Aorta (tissue), 5 donors: ENCODE measurements at regions not wholly inside any gene's neighbourhood (a gene's known extent, or its start where the extent isn't known, plus 50 kb on each side); places are given as distances from the start of the nearest gene placed in this dataset.

Source experiments
- ATAC-seq: fragments of 200-7000 bp; cut with Tn5 transposase; one replicate; pipeline ENCODE4 v1.9.1; 2022; ENCODE audit warnings: moderate library complexity; ENCODE audit not compliant: low FRiP score
- DNase-seq, 2 donors: peaks; one replicate each; pipeline ENCODE4 v3.0.0-alpha.2; 2020
- H3K27ac ChIP-seq, 2 donors: one replicate each; pipeline ENCODE4 v1.5.1; 2013; ENCODE audit warnings: low read length in 2 of 2, mild to moderate bottlenecking in 2 of 2, moderate library complexity in 2 of 2, control low read depth in 1 of 2, inconsistent platforms in 1 of 2, low read depth in 1 of 2
- H3K27me3 ChIP-seq, 2 donors: one replicate each; pipeline ENCODE4 v1.6.1; 2013; ENCODE audit warnings: control low read depth in 1 of 2, low read length in 1 of 2, mild to moderate bottlenecking in 1 of 2, moderate library complexity in 1 of 2; ENCODE audit not compliant: insufficient read depth in 2 of 2, control insufficient read depth in 1 of 2
- H3K36me3 ChIP-seq, 2 donors: one replicate each; pipeline ENCODE4 v1.6.1; 2013; ENCODE audit warnings: control low read depth in 1 of 2, low read length in 1 of 2, mild to moderate bottlenecking in 1 of 2; ENCODE audit not compliant: insufficient read depth in 2 of 2, control insufficient read depth in 1 of 2
- H3K4me1 ChIP-seq, 2 donors: one replicate each; pipeline ENCODE4 v1.6.1; 2013; ENCODE audit warnings: low read length in 2 of 2, control low read depth in 1 of 2, mild to moderate bottlenecking in 1 of 2, moderate library complexity in 1 of 2; ENCODE audit not compliant: insufficient read depth in 2 of 2, control insufficient read depth in 1 of 2
- H3K4me3 ChIP-seq, 2 donors: one replicate each; pipeline ENCODE4 v1.5.1; 2013; ENCODE audit warnings: low read length in 2 of 2, control low read depth in 1 of 2, mild to moderate bottlenecking in 1 of 2
- H3K9me3 ChIP-seq: one replicate; pipeline ENCODE4 v1.6.1; 2013; ENCODE audit warnings: mild to moderate bottlenecking, low read length; ENCODE audit not compliant: control insufficient read depth
- WGBS, 2 donors: extraction: QIAGEN DNeasy Blood & Tissue Kit; methylation state at CpG; one replicate each; pipeline ENCODE4 v1.1.7; 2013; 5-methylcytosine and 5-hydroxymethylcytosine counted together
- intact Hi-C, 2 donors: fragments of 100-400 bp; cut with DNase I; formaldehyde crosslinking; loops; one replicate each; pipeline versions ENCODE4 v1.14.2 to v1.15.0; 2022
- donor health status: healthy with polysubstance abuse.
- donor health status: Bipolar disorder and iron deficiency.
- donor health status: DM: no; HTN: no; CAD: no.
- donor health status: DM: no; HTN: no; CAD: no.
- donor health status: DM: yes; HTN: yes; CAD: no.

- 88 to 92% methylated on average over 4 of the region's 4 CpGs for WGBS, 2 donors
- DNase-seq (no peak), ATAC-seq (no peak)
- no peaks in the 10 kb centered on the region for H3K27me3 ChIP-seq
- H3K9me3 ChIP-seq, result no peaks in the 10 kb centered on the region
- H3K27ac ChIP-seq, result no peak overlapping the region
- H3K4me1 ChIP-seq, result peaks cover 0 to 2% of the 10 kb centered on the region in 2 donors
- no peak overlapping the region for H3K4me3 ChIP-seq
- intact Hi-C loops, result loop anchor here in 1 of 2 donors (10.0 kb wide), 1 partner anchor 45 kb away; no protein-coding TSS in a partner anchor
- no peaks in the 10 kb centered on the region for H3K36me3 ChIP-seq
Observed at GRCh38 chrX:45719751-45720501, 519.2 kb upstream of the DIPK2B start.

DNA sequence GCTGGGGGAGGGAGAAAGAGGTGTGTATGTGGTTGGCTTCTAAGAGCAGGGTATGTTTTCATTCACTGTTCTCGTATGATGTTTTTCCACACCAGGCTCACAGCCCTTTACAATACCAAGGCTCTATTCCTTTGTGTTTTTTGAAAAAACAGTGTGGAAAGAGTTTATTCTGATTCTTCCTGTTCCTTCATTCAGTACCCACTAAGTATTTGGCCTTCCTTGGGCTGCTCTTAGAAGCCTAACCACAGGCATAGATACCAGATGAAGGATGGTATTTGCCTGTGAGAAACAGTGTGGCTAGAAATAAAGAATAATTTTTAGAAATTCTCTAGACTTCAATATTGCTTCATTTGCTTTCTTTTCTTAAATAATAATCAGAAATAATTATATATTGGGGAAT is 518.0 kb upstream of the DIPK2B start:
- Histone ChIP-seq H3K4me1 (peaks cover 0 to 2% of the 10 kb centered on the region in 2 donors), H3K4me3 (no peak overlapping the region), H3K27me3 (no peaks in the 10 kb centered on the region), H3K36me3 (no peaks in the 10 kb centered on the region), H3K9me3 (no peaks in the 10 kb centered on the region), H3K27ac (no peak overlapping the region)
- WGBS, 2 donors, result 31 to 50% methylated on average over 1 of the region's 1 CpG
- no peak for DNase-seq
- no peak for ATAC-seq
- intact Hi-C loops, result loop anchor here in 1 of 2 donors (10.0 kb wide), 1 partner anchor 46 kb away; no protein-coding TSS in a partner anchor

- no peak for ATAC-seq
- no peak overlapping the region for H3K27ac ChIP-seq
- DNase-seq, result no peak
- no peak overlapping the region for H3K4me3 ChIP-seq
- intact Hi-C loops, result loop anchor here in 1 of 2 donors (10.0 kb wide), 1 partner anchor 48 kb away; no protein-coding TSS in a partner anchor
- no peaks in the 10 kb centered on the region for H3K27me3 ChIP-seq
- no peaks in the 10 kb centered on the region for H3K9me3 ChIP-seq
- WGBS, 2 donors, result 47 to 58% methylated on average over 3 of the region's 3 CpGs
- H3K36me3 ChIP-seq, result no peaks in the 10 kb centered on the region
- H3K4me1 ChIP-seq, result peaks cover 0 to 2% of the 10 kb centered on the region in 2 donors
Observed at GRCh38 chrX:45716750-45717149, 516.1 kb upstream of the DIPK2B start.

DNA sequence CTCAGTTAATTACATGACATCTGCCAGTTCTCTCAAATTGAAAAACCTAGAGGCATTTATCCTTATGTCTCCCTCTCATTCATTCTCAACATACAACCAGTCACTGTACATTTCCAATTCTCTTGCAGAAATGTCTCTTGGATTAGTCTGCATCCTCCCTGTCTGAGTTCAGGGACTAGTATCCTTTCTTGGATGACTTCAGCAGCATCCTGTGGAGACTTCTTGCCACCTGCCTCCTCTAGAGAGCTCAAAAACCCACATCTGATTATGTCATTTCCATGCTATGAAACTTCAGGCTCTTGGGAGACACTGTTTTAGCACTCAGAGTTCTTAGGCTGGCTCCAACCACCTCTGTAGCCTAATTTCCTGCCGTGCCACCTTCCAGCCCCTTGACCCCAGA is 515.1 kb upstream of the DIPK2B start:
- H3K9me3 ChIP-seq, result no peaks in the 10 kb centered on the region
- intact Hi-C loops, result loop anchor here in 1 of 2 donors (10.0 kb wide), 1 partner anchor 49 kb away; no protein-coding TSS in a partner anchor
- no peaks in the 10 kb centered on the region for H3K36me3 ChIP-seq
- 52 to 76% methylated on average over 1 of the region's 1 CpG for WGBS, 2 donors
- no peak for ATAC-seq
- no peak for DNase-seq
- no peaks in the 10 kb centered on the region for H3K27me3 ChIP-seq
- H3K4me1 ChIP-seq, result peaks cover 0 to 2% of the 10 kb centered on the region in 2 donors
- H3K4me3 ChIP-seq, result no peak overlapping the region
- peak overlapping the region in 1 of 2 donors; percentile 44 for H3K27ac ChIP-seq

DNA sequence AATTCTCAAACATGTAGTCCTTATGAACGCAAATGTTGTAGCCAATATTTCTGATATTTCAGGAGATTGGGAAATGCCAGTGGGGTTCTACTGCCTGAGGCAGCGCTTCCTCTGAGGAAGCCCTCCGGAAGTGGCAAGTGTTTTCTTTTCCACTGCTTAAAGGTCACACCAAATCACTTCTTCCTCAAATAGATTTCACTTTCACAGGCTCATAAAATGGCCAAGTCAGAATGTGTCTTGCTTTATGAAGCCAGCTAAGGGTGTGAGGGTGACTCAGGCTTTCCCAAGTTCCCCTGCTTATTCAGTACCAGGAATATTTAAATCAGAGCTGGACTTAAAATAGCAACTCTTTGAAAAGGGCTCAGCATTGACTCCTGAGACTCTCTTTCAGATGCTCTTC is 514.2 kb upstream of the DIPK2B start:
- ATAC-seq (peak; percentile 67), DNase-seq (no peak)
- intact Hi-C loops, result loop anchor here in 1 of 2 donors (10.0 kb wide), 1 partner anchor 50 kb away; no protein-coding TSS in a partner anchor
- WGBS, 2 donors, result 36 to 40% methylated on average over 3 of the region's 3 CpGs
- no peaks in the 10 kb centered on the region for H3K9me3 ChIP-seq
- peaks cover 0 to 2% of the 10 kb centered on the region in 2 donors for H3K4me1 ChIP-seq
- peak overlapping the region; percentile 36 to 67 for H3K27ac ChIP-seq
- no peaks in the 10 kb centered on the region for H3K36me3 ChIP-seq
- no peak overlapping the region for H3K4me3 ChIP-seq
- no peaks in the 10 kb centered on the region for H3K27me3 ChIP-seq

DNA sequence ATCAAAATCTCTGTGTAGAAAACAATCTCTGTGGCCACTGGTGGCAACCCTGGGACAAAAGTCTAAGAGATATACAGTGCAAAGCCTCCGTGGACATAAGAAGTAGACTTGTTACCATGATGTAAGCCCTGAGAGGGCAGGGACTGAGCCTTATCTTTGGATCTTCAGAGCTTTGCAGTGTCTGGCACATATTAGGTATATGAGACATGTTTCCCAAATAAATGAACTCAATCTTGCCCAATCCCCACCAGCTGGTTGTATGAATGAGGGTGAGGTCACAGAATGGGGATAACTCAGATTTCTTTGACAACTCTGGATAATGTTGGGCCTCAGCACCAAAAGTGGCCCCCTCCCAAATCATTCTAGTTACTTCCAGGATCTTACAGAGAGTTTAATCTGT is 511.4 kb upstream of the DIPK2B start:
- no peaks in the 10 kb centered on the region for H3K27me3 ChIP-seq
- 79 to 93% methylated on average over 1 of the region's 1 CpG for WGBS, 2 donors
- no peak overlapping the region for H3K4me3 ChIP-seq
- H3K4me1 ChIP-seq, result peaks cover 0 to 2% of the 10 kb centered on the region in 2 donors
- ATAC-seq (no peak), DNase-seq (no peak)
- H3K27ac ChIP-seq, result peak overlapping the region in 1 of 2 donors; percentile 36
- no peaks in the 10 kb centered on the region for H3K9me3 ChIP-seq
- no peaks in the 10 kb centered on the region for H3K36me3 ChIP-seq
- intact Hi-C loops, result loop anchor here in 1 of 2 donors (10.0 kb wide), 1 partner anchor 53 kb away; no protein-coding TSS in a partner anchor

GRCh38 chrX:45711231-45711630 is 510.6 kb upstream of the DIPK2B start:
- WGBS, 2 donors, result 60 to 66% methylated on average over 5 of the region's 5 CpGs
- intact Hi-C loops, result loop anchor here in 1 of 2 donors (10.0 kb wide), 1 partner anchor 54 kb away; no protein-coding TSS in a partner anchor
- no peaks in the 10 kb centered on the region for H3K36me3 ChIP-seq
- ATAC-seq (no peak), DNase-seq (no peak)
- H3K4me3 ChIP-seq, result no peak overlapping the region
- H3K9me3 ChIP-seq, result no peaks in the 10 kb centered on the region
- peaks cover 0 to 2% of the 10 kb centered on the region in 2 donors for H3K4me1 ChIP-seq
- H3K27ac ChIP-seq, result no peak overlapping the region
- H3K27me3 ChIP-seq, result no peaks in the 10 kb centered on the region

DNA sequence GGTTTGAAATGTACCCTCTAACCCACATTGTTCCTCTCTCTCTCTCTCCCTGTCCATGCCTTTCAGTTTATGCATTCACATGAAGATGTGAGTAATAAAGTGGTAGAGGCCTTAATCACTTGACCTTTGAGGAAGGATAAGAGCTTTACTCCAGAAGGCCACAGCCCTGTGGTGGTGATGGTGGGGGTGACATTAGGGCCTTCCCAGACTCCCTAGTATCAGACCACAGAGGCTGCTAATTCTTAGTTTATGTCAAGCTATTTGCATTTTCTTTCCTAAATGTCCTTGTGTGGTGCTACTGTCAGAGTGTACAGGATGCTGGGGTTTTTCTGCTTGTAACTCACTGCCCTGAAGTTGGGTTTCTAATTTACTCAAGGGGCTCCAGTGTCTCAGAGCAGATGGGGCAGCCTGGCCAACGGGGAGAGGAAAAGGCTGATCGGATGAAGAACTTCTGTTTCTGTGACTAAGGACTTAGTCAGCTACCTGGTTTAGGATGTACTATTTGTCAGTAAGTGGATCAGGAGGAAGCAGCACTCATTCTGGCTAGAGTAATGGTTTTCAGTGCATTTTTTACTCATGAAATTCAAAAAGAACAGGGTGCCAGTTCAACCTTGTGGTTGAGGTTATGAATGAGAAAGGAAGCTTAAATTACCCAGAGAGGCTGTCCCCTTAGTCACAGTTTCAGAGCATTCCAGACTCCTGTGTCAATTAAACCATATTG is 509.6 kb upstream of the DIPK2B start:
- intact Hi-C loops, result loop anchor here in 1 of 2 donors (10.0 kb wide), 1 partner anchor 55 kb away; no protein-coding TSS in a partner anchor
- Histone ChIP-seq H3K9me3 (no peaks in the 10 kb centered on the region), H3K4me3 (no peak overlapping the region), H3K27ac (peak overlapping the region in 1 of 2 donors; percentile 54), H3K36me3 (no peaks in the 10 kb centered on the region), H3K4me1 (no peaks in the 10 kb centered on the region), H3K27me3 (no peaks in the 10 kb centered on the region)
- 53 to 56% methylated on average over 2 of the region's 2 CpGs for WGBS, 2 donors
- DNase-seq, result no peak
- no peak for ATAC-seq
